Panc1 (cell line): ENCODE measurements at regions not wholly inside any gene's neighbourhood (a gene's known extent, or its start where the extent isn't known, plus 50 kb on each side); places are given as distances from the start of the nearest gene placed in this dataset.

ENCODE experiments used
- ATAC-seq: fragments of 200-7000 bp; cut with Tn5 transposase; 2 replicates; pipeline ENCODE4 v1.9.1; 2020; ENCODE audit warnings: mild to moderate bottlenecking, moderate library complexity
- BruUV-seq: library from RNA; stranded (reverse); fragments of 400-500 nt; replicated peaks from 2 replicates; lab custom pipeline; 2021; lab: Mats Ljungman, UMichigan
- CTCF ChIA-PET: fragments of 300-600 bp; sonication (Branson Sonifier 250); formaldehyde crosslinking; loops from one replicate; lab custom pipeline; 2022; ENCODE audit warnings: antibody characterized with exemption; lab: Charles Lee
- POLR2A ChIA-PET: fragments of 300-600 bp; sonication (Branson Sonifier 250); formaldehyde crosslinking; loops from one replicate; lab custom pipeline; 2022; ENCODE audit warnings: antibody characterized with exemption; lab: Charles Lee
- DNase-seq: peaks from one replicate; pipeline ENCODE4 v3.0.0-alpha.2; 2010; ENCODE audit warnings: low read depth, low spot score
- H3K27ac ChIP-seq: 2 replicates; pipeline ENCODE4 v1.5.1; 2011; ENCODE audit warnings: mild to moderate bottlenecking, low read length, inconsistent platforms
- H3K27me3 ChIP-seq: fragments of 200-500 bp; sonication (Bioruptor generic); 2 replicates; pipeline ENCODE4 v1.6.0; 2014; ENCODE audit warnings: low read length, inconsistent platforms; ENCODE audit not compliant: control insufficient read depth, insufficient read depth
- H3K36me3 ChIP-seq: fragments of 200-500 bp; sonication (Bioruptor generic); 2 replicates; pipeline ENCODE4 v1.5.1; 2014; ENCODE audit warnings: inconsistent platforms, mild to moderate bottlenecking, low read length, moderate library complexity; ENCODE audit not compliant: control insufficient read depth, insufficient read depth
- H3K4me1 ChIP-seq: 2 replicates; pipeline ENCODE4 v1.5.1; 2011; ENCODE audit warnings: inconsistent platforms, mild to moderate bottlenecking, low read length, moderate library complexity; ENCODE audit not compliant: control insufficient read depth, insufficient read depth
- H3K4me3 ChIP-seq, 2 experiments: 2 replicates each; pipeline ENCODE4 v1.5.1; 2011 to 2012; ENCODE audit warnings: low read depth in 2 of 2, low read length in 2 of 2, mild to moderate bottlenecking in 2 of 2, inconsistent platforms in 1 of 2, moderate library complexity in 1 of 2
- H3K9me3 ChIP-seq: fragments of 200-500 bp; sonication (Bioruptor generic); 2 replicates; pipeline ENCODE4 v1.5.1; 2014; ENCODE audit warnings: low read depth, mild to moderate bottlenecking, inconsistent platforms, low read length, moderate library complexity; ENCODE audit not compliant: control insufficient read depth, insufficient read depth
- CTCF ChIP-seq: fragments of 450-650 bp; IDR thresholded peaks from 2 replicates; pipeline ENCODE4 v1.5.1; 2017; ENCODE audit warnings: mild to moderate bottlenecking
- POLR2AphosphoS5 ChIP-seq: IDR thresholded peaks from 2 replicates; pipeline ENCODE4 v1.6.1; 2012; ENCODE audit warnings: mild to moderate bottlenecking, low read depth, low read length, moderate library complexity
- REST ChIP-seq, 2 experiments: IDR thresholded peaks; 2 replicates each; pipeline ENCODE4 v1.6.1; 2011 to 2012; ENCODE audit warnings: low read depth in 2 of 2, control low read depth in 1 of 2, low read length in 1 of 2, mild to moderate bottlenecking in 1 of 2, moderate library complexity in 1 of 2; ENCODE audit not compliant: insufficient read depth in 1 of 2
- SIN3A ChIP-seq: IDR thresholded peaks from 2 replicates; pipeline ENCODE4 v1.6.1; 2012; ENCODE audit warnings: low read depth, mild to moderate bottlenecking, low read length, moderate library complexity, borderline replicate concordance; ENCODE audit not compliant: insufficient read depth
- TCF7L2 ChIP-seq: IDR thresholded peaks from 2 replicates; pipeline ENCODE4 v1.6.1; 2011; ENCODE audit warnings: mild to moderate bottlenecking, low read depth, low read length, inconsistent platforms
- in situ Hi-C: cut with HindIII; loops from 2 replicates; pipeline ENCODE4 v1.10.0; 2016; ENCODE audit warnings: low sequenced_read_pairs, low pct_unique_long_range_greater_than_20kb
- intact Hi-C: fragments of 100-400 bp; cut with micrococcal nuclease; formaldehyde crosslinking; loops from one replicate; pipeline ENCODE4 v1.10.0; 2022; ENCODE audit not compliant: unreplicated experiment

- no TSS peak for BruUV-seq
- Histone ChIP-seq H3K36me3 (no peaks in the 10 kb centered on the region), H3K27me3 (no peaks in the 10 kb centered on the region), H3K27ac (no peak overlapping the region), H3K4me1 (no peaks in the 10 kb centered on the region), H3K9me3 (peaks cover 5% of the 10 kb centered on the region; the same call in 1 of the 2 replicates), H3K4me3 (no peak overlapping the region)
- TF ChIP-seq SIN3A, result no peak
- TF ChIP-seq POLR2AphosphoS5, result no peak
- ATAC-seq, result no peak
- no peak for DNase-seq
- intact Hi-C loops (no loop called here), in situ Hi-C loops (no loop called here)
- ChIA-PET POLR2A (interaction anchor here (0.6 kb wide), 1 partner anchor 41 kb away, joined by 3 read pairs; no protein-coding TSS in a partner anchor), CTCF (no interaction called here)
Measured at GRCh38 chr6:169019111-169019510, 234.5 kb downstream of the THBS2 start.

GRCh38 chr6:169016758-169017157, 236.9 kb downstream of the THBS2 start:
- in situ Hi-C loops (no loop called here), intact Hi-C loops (no loop called here)
- Histone ChIP-seq H3K4me1 (no peaks in the 10 kb centered on the region), H3K27ac (no peak overlapping the region), H3K9me3 (peaks cover 5% of the 10 kb centered on the region; the same call in 1 of the 2 replicates), H3K4me3 (no peak overlapping the region), H3K36me3 (no peaks in the 10 kb centered on the region), H3K27me3 (no peaks in the 10 kb centered on the region)
- ChIA-PET CTCF (no interaction called here), POLR2A (no interaction called here)
- ATAC-seq, result no peak
- TF ChIP-seq SIN3A, result no peak
- TF ChIP-seq CTCF, result no peak
- TF ChIP-seq REST (IDR thresholded peaks at IDR 0.05; ENCODE audit: insufficient read depth in 1 of 2, low read depth in 2 of 2, low read length in 1 of 2), result no peak
- no peak for TF ChIP-seq POLR2AphosphoS5
- no peak for TF ChIP-seq TCF7L2
- no TSS peak for BruUV-seq
- no peak for DNase-seq

GRCh38 chr6:169014211-169015197, 239.1 kb downstream of the THBS2 start:
- CTCF ChIA-PET, result no interaction called here
- no peak overlapping the region for H3K4me3 ChIP-seq
- TF ChIP-seq SIN3A, result no peak
- TF ChIP-seq POLR2AphosphoS5, result no peak
- TF ChIP-seq TCF7L2, result no peak
- no peak for TF ChIP-seq REST (IDR thresholded peaks at IDR 0.05; ENCODE audit: insufficient read depth in 1 of 2, low read depth in 2 of 2, low read length in 1 of 2)
- DNase-seq (no peak), ATAC-seq (no peak)
- no peaks in the 10 kb centered on the region for H3K27me3 ChIP-seq
- POLR2A ChIA-PET, result no interaction called here
- peaks cover 5% of the 10 kb centered on the region; the same call in 1 of the 2 replicates for H3K9me3 ChIP-seq
- in situ Hi-C loops, result no loop called here
- no peaks in the 10 kb centered on the region for H3K4me1 ChIP-seq
- H3K27ac ChIP-seq, result no peak overlapping the region
- BruUV-seq, result no TSS peak
- no peaks in the 10 kb centered on the region for H3K36me3 ChIP-seq
- intact Hi-C loops, result no loop called here
